SK-N-SH (cell line): ENCODE measurements at regions not wholly inside any gene's neighbourhood (a gene's known extent, or its start where the extent isn't known, plus 50 kb on each side); places are given as distances from the start of the nearest gene placed in this dataset.

ENCODE experiments used
- CTCF ChIA-PET: fragments of 300-600, 350-600 bp; formaldehyde crosslinking; extraction: SDS; loops from one replicate; lab custom pipeline; 2021; lab: Yijun Ruan, JAX
- POLR2A ChIA-PET: fragments of 350-600 bp; sonication (Branson Sonifier 250); formaldehyde crosslinking; extraction: SDS; loops from one replicate; lab custom pipeline; 2020; ENCODE audit warnings: antibody characterized with exemption, inconsistent platforms; lab: Yijun Ruan, JAX
- DNase-seq: peaks from one replicate; pipeline ENCODE4 v3.0.0; 2012
- H2AFZ ChIP-seq: fragments of 200-600 bp; sonication (generic); 2 replicates; pipeline ENCODE4 v1.8.1; 2016; ENCODE audit warnings: antibody characterized with exemption, mild to moderate bottlenecking, low read depth
- H3F3A ChIP-seq: fragments of 200-600 bp; sonication (generic); replicated peaks from 2 replicates; pipeline ENCODE3; 2016; ENCODE audit warnings: antibody characterized with exemption, mild to moderate bottlenecking; ENCODE audit not compliant: insufficient read depth
- H3K27ac ChIP-seq, 2 experiments: fragments of 200-500 bp in 1 of 2; fragments of 200-600 bp in 1 of 2; sonication (Bioruptor generic) in 1 of 2; sonication (generic), shearing (Covaris generic) in 1 of 2; 2 replicates each; pipeline versions ENCODE4 v1.5.1 to v1.6.1; 2014 to 2016; ENCODE audit warnings: low read depth in 2 of 2, inconsistent platforms in 1 of 2, low read length in 1 of 2, mild to moderate bottlenecking in 1 of 2, mixed read lengths in 1 of 2
- H3K27me3 ChIP-seq: fragments of 200-600 bp; sonication (generic), shearing (Covaris generic); 2 replicates; pipeline ENCODE4 v1.6.1; 2016; ENCODE audit warnings: mixed run types; ENCODE audit not compliant: insufficient read depth
- H3K36me3 ChIP-seq, 2 experiments: fragments of 200-500 bp in 1 of 2; fragments of 200-600 bp in 1 of 2; sonication (Bioruptor generic) in 1 of 2; sonication (generic) in 1 of 2; replicated peaks in 1 of 2; 2 replicates each; pipeline versions ENCODE3 to v1.5.1; 2014 to 2016; ENCODE audit warnings: low read length in 1 of 2, mild to moderate bottlenecking in 1 of 2; ENCODE audit not compliant: insufficient read depth in 2 of 2, control insufficient read depth in 1 of 2
- H3K4me1 ChIP-seq, 2 experiments: fragments of 200-500 bp in 1 of 2; fragments of 200-600 bp in 1 of 2; sonication (Bioruptor generic) in 1 of 2; sonication (generic), shearing (Covaris generic) in 1 of 2; 2 replicates each; pipeline versions ENCODE4 v1.5.1 to v1.6.1; 2014 to 2016; ENCODE audit warnings: low read depth in 1 of 2, low read length in 1 of 2, mixed run types in 1 of 2; ENCODE audit not compliant: insufficient read depth in 2 of 2, control insufficient read depth in 1 of 2
- H3K4me2 ChIP-seq: fragments of 200-600 bp; sonication (generic), shearing (Covaris generic); 2 replicates; pipeline ENCODE4 v1.6.1; 2017; ENCODE audit warnings: mixed run types
- H3K4me3 ChIP-seq, 2 experiments: fragments of 200-500 bp in 1 of 2; fragments of 200-600 bp in 1 of 2; sonication (Bioruptor generic) in 1 of 2; sonication (generic), shearing (Covaris generic) in 1 of 2; 2 replicates each; pipeline versions ENCODE4 v1.5.1 to v1.8.1; 2014 to 2016; ENCODE audit warnings: low read depth in 2 of 2, inconsistent platforms in 1 of 2, low read length in 1 of 2, mild to moderate bottlenecking in 1 of 2, mixed read lengths in 1 of 2, moderate library complexity in 1 of 2
- H3K79me2 ChIP-seq: fragments of 200-600 bp; sonication (generic); 2 replicates; pipeline ENCODE4 v1.8.1; 2017; ENCODE audit warnings: mild to moderate bottlenecking; ENCODE audit not compliant: insufficient read depth
- H3K9ac ChIP-seq: fragments of 200-600 bp; sonication (generic); 2 replicates; pipeline ENCODE4 v1.6.1; 2017; ENCODE audit warnings: mixed run types
- H3K9me2 ChIP-seq: fragments of 200-600 bp; sonication (generic); 2 replicates; pipeline ENCODE4 v1.6.1; 2017; ENCODE audit warnings: mixed run types
- H3K9me3 ChIP-seq: fragments of 200-600 bp; sonication (generic); 2 replicates; pipeline ENCODE4 v1.6.1; 2017; ENCODE audit warnings: mixed run types, mild to moderate bottlenecking, moderate library complexity
- H4K20me1 ChIP-seq: fragments of 200-600 bp; sonication (generic); 2 replicates; pipeline ENCODE4 v1.6.1; 2017; ENCODE audit warnings: mild to moderate bottlenecking, mixed run types; ENCODE audit not compliant: insufficient read depth
- CHD2 ChIP-seq: fragments of 150-350 bp; IDR thresholded peaks from 2 replicates; pipeline ENCODE4 v1.6.1; 2018; ENCODE audit warnings: low read length; ENCODE audit not compliant: partially characterized antibody
- FOXJ3 ChIP-seq: sonication (generic); formaldehyde crosslinking; IDR thresholded peaks from 2 replicates; pipeline ENCODE4 v1.5.1; 2020; ENCODE audit warnings: mild to moderate bottlenecking, missing genetic modification reagents
- JUND ChIP-seq: IDR thresholded peaks from 2 replicates; pipeline ENCODE4 v1.4.0; 2012
- MEF2A ChIP-seq: IDR thresholded peaks from 2 replicates; pipeline ENCODE4 v1.4.0; 2012; ENCODE audit warnings: low read depth, borderline replicate concordance
- NFIC ChIP-seq: IDR thresholded peaks from 2 replicates; pipeline ENCODE4 v1.4.0; 2012; ENCODE audit warnings: borderline replicate concordance
- NRF1 ChIP-seq: IDR thresholded peaks from 2 replicates; pipeline ENCODE4 v1.6.1; 2012; ENCODE audit warnings: low read depth, mild to moderate bottlenecking, low read length
- RAD21 ChIP-seq: IDR thresholded peaks from 2 replicates; pipeline ENCODE4 v1.6.1; 2012; ENCODE audit warnings: mild to moderate bottlenecking, low read length
- RCOR1 ChIP-seq: fragments of 150-350 bp; IDR thresholded peaks from 2 replicates; pipeline ENCODE4 v1.6.1; 2017; ENCODE audit warnings: antibody characterized with exemption, low read length
- REST ChIP-seq: IDR thresholded peaks from 2 replicates; pipeline ENCODE4 v1.6.1; 2012; ENCODE audit warnings: mild to moderate bottlenecking, low read depth, low read length, moderate library complexity
- RFX5 ChIP-seq: IDR thresholded peaks from 2 replicates; pipeline ENCODE4 v1.6.1; 2012; ENCODE audit warnings: mild to moderate bottlenecking, improper control_type of control experiment, low read length
- RXRA ChIP-seq: IDR thresholded peaks from 2 replicates; pipeline ENCODE4 v1.4.0; 2012; ENCODE audit warnings: low read depth, mild to moderate bottlenecking, borderline replicate concordance
- SIN3A ChIP-seq: IDR thresholded peaks from 2 replicates; pipeline ENCODE4 v1.6.1; 2012; ENCODE audit warnings: low read depth, mild to moderate bottlenecking, low read length, moderate library complexity, borderline replicate concordance
- SMC3 ChIP-seq: IDR thresholded peaks from 2 replicates; pipeline ENCODE4 v1.6.1; 2012; ENCODE audit warnings: low read depth, low read length, improper control_type of control experiment
- TCF12 ChIP-seq: IDR thresholded peaks from 2 replicates; pipeline ENCODE4 v1.4.0; 2012
- TEAD4 ChIP-seq: IDR thresholded peaks from 2 replicates; pipeline ENCODE4 v1.4.0; 2012; ENCODE audit warnings: mild to moderate bottlenecking, borderline replicate concordance; ENCODE audit not compliant: insufficient read depth
- USF1 ChIP-seq: IDR thresholded peaks from 2 replicates; pipeline ENCODE4 v1.4.0; 2012; ENCODE audit warnings: low read depth, borderline replicate concordance
- YY1 ChIP-seq: IDR thresholded peaks from 2 replicates; pipeline ENCODE4 v1.4.0; 2012; ENCODE audit warnings: low read depth, mild to moderate bottlenecking
- WGBS: methylation state at CpG from one replicate; pipeline ENCODE4 v1.1.6; 2017; ENCODE audit warnings: low lambda C conversion rate; 5-methylcytosine and 5-hydroxymethylcytosine counted together
- TF ChIP-seq, protein P1 (sequence below): fragments of 150-350 bp; IDR thresholded peaks from 2 replicates; pipeline ENCODE4 v1.6.1; 2016; ENCODE audit warnings: mild to moderate bottlenecking, low read depth, low read length
- TF ChIP-seq, protein P2 (sequence below): IDR thresholded peaks from 2 replicates; pipeline ENCODE4; 2012
- TF ChIP-seq, protein P3 (sequence below): fragments of 150-350 bp; IDR thresholded peaks from 2 replicates; pipeline ENCODE4 v1.6.1; 2017; ENCODE audit warnings: antibody characterized with exemption, low read length, low read depth, borderline replicate concordance

GRCh38 chr1:193701759-193702158 is 515.3 kb upstream of the B3GALT2 start (continued):
- TF ChIP-seq MEF2A (no peak), TCF12 (no peak), SIN3A (no peak), CHD2 (no peak), YY1 (no peak), FOXJ3 (CRISPR knock-in tag) (no peak), USF1 (no peak)
- TF ChIP-seq, protein P1, sequence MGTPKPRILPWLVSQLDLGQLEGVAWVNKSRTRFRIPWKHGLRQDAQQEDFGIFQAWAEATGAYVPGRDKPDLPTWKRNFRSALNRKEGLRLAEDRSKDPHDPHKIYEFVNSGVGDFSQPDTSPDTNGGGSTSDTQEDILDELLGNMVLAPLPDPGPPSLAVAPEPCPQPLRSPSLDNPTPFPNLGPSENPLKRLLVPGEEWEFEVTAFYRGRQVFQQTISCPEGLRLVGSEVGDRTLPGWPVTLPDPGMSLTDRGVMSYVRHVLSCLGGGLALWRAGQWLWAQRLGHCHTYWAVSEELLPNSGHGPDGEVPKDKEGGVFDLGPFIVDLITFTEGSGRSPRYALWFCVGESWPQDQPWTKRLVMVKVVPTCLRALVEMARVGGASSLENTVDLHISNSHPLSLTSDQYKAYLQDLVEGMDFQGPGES, result no peak
- TF ChIP-seq, protein P2, sequence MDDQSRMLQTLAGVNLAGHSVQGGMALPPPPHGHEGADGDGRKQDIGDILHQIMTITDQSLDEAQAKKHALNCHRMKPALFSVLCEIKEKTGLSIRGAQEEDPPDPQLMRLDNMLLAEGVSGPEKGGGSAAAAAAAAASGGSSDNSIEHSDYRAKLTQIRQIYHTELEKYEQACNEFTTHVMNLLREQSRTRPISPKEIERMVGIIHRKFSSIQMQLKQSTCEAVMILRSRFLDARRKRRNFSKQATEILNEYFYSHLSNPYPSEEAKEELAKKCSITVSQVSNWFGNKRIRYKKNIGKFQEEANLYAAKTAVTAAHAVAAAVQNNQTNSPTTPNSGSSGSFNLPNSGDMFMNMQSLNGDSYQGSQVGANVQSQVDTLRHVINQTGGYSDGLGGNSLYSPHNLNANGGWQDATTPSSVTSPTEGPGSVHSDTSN, result no peak

- DNase-seq, result no peak
- H3K36me3 ChIP-seq, result no peaks in the 10 kb centered on the region
- peaks cover 4% of the 10 kb centered on the region in 2 experiments; a peak in 2 of 4 replicates for H3K4me1 ChIP-seq
- peaks cover 7% of the 10 kb centered on the region for H3F3A ChIP-seq
- CTCF ChIA-PET, result no interaction called here
- H3K4me2 ChIP-seq, result peak overlapping the region; percentile 48; the same call in 1 of the 2 replicates
- H4K20me1 ChIP-seq, result no peaks in the 10 kb centered on the region
- H3K4me3 ChIP-seq, result no peak overlapping the region
- H3K9me2 ChIP-seq, result no peaks in the 10 kb centered on the region
- H2AFZ ChIP-seq, result no peak overlapping the region
- 2% methylated on average over 3 of the region's 3 CpGs for WGBS
- H3K79me2 ChIP-seq, result no peaks in the 10 kb centered on the region
- H3K9ac ChIP-seq, result no peak overlapping the region
- POLR2A ChIA-PET, result no interaction called here
- H3K27me3 ChIP-seq, result no peaks in the 10 kb centered on the region
- H3K9me3 ChIP-seq, result no peaks in the 10 kb centered on the region
- H3K27ac ChIP-seq, result peak overlapping the region; percentile 48 to 85; a peak in 3 of 4 replicates
- TF ChIP-seq, protein P2, result peak; percentile 91
- TF ChIP-seq MEF2A (peak; percentile 74), RFX5 (no peak), RAD21 (no peak), USF1 (no peak), JUND (peak; percentile 99), REST (no peak), TEAD4 (peak; percentile 92), YY1 (0 out of 2 replicates have a peak, but pooled peaks have one; percentile 14), SMC3 (no peak), TCF12 (peak; percentile 94), FOXJ3 (CRISPR knock-in tag) (no peak), RXRA (peak; percentile 45; the same call in 1 of the 2 replicates), NFIC (peak; percentile 64; the same call in 1 of the 2 replicates), NRF1 (no peak), RCOR1 (no peak)
- TF ChIP-seq, protein P3, sequence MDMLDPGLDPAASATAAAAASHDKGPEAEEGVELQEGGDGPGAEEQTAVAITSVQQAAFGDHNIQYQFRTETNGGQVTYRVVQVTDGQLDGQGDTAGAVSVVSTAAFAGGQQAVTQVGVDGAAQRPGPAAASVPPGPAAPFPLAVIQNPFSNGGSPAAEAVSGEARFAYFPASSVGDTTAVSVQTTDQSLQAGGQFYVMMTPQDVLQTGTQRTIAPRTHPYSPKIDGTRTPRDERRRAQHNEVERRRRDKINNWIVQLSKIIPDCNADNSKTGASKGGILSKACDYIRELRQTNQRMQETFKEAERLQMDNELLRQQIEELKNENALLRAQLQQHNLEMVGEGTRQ, result no peak
These were observed 514.4 kb upstream of the B3GALT2 start for GRCh38 chr1:193700710-193701355.
